A172 (cell line): ENCODE measurements at regions not wholly inside any gene's neighbourhood (a gene's known extent, or its start where the extent isn't known, plus 50 kb on each side); places are given as distances from the start of the nearest gene placed in this dataset.

Experiments used
- DNase-seq: peaks from one replicate; pipeline ENCODE4 v3.0.0-alpha.2; 2015; ENCODE audit warnings: low spot score

DNA sequence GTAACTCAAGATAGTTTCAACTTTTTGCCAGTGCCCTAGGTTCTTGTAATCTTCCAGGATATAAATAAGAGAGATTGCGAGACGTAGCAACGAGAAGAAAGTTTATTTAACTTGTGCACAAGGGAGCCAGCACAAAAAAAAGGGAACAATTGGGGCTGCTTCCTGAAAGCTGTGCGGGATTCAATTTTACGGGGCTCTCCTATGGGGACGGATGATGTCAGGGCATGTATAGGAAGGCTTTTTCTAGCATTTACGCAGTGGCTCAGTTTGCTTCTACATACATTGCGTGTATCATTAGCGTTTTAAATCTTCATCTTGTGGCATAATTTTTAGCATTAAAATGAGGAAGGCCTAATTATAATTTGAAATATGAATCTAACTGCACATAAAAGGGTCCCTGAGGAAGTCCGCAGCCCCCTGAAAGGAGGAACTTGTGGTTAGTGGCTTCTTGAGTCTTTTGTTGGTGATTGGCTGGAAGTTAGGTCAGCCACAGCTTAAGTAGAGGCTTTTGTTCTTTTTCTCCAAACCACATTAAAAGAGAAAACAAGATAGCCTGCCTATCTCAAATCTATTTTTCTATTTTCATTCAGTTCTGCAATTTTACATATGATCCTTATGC is 668.2 kb upstream of the NDST4 start:
- DNase-seq: no peak

DNA sequence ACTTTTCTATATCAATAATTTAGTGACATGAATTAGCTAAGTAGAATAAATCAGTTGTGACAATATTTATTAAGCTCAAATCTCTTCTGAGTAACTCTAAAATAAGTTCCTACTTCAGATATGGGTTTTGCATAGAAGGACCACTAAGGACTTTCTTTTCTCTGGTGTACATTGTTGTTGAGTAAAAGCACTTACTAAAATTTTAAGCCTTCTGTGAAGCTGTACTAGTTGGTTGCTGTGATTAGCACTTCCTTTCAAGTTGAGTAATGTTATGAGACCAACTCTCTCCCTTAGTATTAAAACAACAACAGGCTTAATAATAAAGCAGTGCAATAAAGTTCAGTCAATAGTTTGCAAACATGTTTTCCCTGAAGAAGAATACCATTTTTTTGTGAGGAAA is 667.4 kb upstream of the NDST4 start:
- no peak for DNase-seq

DNA sequence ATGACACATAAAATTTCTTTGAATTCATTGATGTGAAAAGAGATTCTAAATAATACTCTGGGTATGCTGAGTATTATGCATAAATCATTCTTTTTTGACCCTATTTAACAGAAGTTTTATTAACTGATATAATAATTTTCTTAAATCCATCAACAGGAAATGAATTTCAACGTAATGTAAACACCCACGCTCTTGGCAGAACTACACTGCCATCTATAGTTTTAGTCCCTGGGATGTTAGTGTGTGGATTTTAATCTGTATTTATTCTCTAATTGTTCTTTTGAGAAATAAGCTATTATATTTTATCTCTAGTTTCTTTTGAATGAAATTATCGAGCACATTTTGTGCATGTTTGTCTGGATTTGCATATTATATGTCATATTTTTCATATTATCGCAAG is 666.8 kb upstream of the NDST4 start:
- DNase-seq: no peak

DNA sequence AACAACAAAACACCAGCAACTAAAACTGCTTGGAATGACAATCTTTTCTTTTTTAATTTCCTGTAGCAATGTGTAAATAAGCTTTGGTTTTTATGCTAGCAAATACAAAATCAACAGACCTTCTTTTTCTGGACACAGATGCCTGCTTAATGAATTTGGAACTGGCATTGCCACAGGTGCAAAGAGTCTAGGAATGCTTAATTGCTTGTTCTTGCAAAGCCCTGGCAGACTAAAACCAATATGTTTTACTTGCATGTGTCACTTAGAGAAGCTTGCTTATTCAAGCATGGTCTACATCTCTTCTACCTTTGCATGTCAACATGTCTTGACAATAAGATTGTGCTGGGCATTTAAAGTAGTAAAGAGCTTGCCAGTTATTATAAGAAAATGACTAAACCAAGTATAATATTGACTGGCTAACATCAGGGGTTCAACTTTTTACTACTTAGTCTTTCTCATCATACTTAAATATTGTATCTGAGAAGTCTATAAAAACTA is 656.7 kb upstream of the NDST4 start:
- no peak for DNase-seq

DNA sequence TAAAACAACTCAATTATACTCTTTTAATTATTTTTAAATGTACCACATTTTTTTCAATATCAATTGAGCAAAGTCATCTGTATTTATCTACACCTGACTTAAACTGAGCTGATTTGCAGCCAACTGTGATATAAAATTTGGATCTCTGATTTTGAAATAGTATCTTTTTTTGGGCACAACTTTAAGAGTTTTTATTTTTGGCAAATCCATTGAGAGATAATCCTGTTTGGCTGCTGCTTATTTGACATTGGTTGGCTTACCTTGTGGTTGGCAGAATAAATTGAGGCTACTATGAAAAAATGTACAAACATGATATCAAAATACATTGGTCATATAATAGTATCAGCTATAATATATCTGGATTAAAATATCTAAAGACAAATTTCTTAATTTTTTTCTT is 656.0 kb upstream of the NDST4 start:
- no peak for DNase-seq

DNA sequence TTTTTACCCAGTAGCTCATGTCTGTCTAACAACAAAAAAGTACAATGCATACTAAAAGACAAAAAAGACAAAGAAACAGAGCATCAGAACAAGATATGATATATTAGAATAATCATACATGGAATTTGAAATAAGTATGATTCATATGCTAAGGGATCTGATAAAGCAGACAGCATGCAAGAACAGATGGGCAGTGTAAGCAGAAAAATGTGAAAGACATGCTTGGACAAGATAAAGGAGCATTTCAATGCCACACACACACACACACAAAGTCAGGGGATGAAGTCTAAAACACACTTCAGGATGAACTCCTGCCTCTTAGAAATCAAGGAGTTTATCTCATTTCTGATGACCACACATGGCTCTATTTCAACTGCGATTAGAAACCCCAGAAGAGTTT is 649.6 kb upstream of the NDST4 start:
- DNase-seq: no peak

DNA sequence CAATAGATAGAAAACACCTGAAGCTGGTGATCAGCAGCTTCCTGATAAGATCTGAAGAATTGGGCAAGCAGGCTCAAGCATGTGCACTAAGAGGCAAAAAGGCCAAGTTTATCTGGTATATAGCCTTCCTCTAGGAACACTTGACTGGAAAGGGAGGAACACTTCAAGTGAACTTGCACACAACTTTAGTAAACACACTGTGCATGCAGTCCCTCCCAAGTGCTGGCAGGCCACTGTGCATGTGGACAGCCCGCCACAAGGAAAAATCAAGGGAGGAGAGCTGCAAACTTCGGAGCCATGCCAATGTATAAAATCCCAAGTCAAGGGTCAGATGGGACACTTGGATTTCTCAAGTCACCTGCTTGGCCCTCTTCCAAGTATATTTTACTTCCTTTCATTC is 645.8 kb upstream of the NDST4 start:
- DNase-seq: no peak

DNA sequence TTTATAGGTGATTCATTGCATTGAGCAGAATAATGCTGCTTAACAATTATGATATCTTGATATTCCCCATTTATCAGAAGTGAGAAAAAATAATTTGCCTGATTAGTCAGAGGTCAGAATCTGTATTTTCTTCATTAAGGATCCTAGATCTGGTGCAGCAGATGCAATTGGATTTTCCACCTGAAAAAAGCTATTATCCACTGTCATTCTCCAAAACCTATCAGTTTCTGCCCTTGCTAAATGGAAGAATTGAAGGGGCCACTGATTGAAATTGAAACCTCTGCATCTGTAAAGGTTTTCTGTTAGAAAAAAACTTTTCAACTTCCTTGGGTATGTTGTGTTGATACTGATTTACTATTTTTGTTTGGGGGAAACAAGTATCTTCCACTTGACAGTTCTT is 636.0 kb upstream of the NDST4 start:
- no peak for DNase-seq

DNA sequence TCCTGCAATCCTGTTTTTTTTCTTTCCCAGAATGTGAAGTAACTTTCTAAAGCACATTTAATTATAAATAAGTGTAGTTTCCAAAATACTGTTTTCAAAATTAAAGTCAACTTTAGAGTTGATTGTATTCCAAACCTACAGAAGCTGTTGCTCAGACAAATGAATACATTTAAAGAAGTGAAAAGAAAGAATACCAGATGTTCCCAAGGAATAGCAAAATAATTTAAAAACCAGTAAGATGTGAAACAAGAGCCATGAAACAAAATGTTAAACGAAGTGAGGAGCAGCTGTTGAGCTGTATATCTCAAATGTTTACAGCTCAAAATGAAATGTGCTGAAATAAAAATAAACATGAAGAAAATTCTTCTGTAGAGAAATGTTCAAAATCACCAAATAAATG is 627.4 kb upstream of the NDST4 start:
- DNase-seq: no peak

DNA sequence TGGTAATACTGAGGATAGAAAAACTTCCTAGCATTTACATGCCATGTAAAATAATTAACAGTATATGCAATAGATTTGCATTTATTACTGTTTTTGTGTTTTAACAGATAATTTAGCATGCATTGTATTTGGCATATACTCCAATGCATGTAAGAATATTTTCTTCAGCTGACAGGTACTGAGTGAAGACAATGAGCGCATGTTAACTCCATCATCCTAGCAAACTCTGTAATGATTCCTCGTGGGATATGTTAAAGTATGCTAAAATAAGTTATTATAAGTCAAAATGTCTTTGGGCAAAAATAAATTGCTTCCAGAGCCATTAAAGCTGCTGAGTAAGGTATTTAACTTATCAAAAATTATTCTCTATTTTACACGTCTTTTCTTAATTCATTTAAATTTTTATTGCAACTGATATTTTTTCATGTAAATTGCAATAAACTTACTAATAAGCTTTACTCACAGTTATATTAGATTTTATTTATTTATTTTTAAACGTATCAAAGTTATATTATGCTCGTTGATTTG is 616.4 kb upstream of the NDST4 start:
- DNase-seq: no peak

DNA sequence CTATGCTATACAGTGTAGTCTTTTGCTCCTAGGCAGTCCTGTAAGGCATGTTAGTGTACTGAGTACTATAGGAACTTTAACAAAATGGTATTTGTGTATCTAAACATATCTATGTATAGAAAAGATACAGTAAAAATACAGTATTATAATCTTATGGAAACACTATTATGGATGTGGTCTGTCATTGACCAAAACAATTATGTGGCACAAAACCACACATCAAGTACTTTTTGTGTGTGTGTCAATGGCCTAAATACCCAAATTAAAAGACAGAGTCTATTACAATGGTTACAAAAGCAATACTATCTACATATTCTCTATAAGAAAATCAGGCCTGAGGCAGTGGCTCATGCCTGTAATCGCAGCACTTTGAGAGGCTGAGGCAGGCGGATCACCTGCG is 610.2 kb upstream of the NDST4 start:
- no peak for DNase-seq

DNA sequence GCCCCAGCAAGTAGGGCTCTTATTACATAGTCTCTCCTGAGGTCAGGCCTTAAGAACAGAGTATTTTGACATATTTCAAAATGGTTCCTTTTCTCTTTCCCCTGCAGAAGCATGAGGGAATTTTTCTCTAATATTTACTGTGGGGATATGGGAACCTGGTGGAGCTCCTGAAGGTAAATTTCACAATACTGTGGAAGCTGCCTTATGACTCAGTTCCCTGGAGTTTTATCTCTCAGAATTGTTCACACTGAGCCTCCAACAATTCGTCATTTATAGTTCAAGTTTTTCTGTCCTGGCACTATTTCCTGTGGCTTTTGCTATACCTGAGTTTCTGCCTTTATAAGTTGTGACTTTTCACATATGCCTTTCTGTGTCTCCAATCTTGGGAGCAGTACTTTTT is 607.2 kb upstream of the NDST4 start:
- peak; percentile 16 for DNase-seq

DNA sequence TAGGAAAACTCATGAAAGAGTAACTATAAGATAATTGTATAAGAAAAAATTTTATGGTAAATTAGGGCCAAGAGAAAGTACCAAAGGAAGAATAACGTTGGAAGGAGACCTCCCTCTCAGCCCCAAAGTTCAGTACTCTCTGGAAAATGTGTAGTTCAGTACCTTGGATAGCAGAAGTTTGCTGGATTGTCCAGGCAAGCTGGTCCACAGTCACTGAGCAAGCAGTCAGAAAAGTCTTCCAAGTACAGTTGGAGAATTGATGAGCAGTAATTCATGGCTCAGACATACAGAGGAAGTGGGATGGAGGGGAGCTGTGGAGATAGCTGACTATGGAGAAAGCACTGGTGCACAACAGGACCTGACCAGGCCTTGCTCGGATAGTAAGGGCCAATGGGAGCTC is 598.2 kb upstream of the NDST4 start:
- peak; percentile 10 for DNase-seq

DNA sequence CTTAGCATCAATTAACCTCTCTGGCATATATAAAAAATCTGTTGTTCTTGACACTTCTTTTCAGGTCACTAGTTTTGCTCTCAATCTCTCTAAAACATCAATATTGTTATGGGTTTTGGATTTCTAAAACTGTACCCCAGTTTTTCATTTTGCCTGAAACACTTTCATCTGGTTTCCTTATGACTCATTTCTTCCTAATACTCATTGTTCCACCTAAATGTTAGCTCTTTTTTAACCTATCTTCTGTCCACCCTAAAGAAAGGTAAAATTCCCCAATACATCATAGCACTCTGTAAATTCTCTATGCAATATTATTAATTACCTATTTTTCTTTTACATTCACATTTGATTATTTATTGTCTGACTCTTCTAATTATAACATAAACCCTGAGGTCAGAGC is 575.5 kb upstream of the NDST4 start:
- no peak for DNase-seq

DNA sequence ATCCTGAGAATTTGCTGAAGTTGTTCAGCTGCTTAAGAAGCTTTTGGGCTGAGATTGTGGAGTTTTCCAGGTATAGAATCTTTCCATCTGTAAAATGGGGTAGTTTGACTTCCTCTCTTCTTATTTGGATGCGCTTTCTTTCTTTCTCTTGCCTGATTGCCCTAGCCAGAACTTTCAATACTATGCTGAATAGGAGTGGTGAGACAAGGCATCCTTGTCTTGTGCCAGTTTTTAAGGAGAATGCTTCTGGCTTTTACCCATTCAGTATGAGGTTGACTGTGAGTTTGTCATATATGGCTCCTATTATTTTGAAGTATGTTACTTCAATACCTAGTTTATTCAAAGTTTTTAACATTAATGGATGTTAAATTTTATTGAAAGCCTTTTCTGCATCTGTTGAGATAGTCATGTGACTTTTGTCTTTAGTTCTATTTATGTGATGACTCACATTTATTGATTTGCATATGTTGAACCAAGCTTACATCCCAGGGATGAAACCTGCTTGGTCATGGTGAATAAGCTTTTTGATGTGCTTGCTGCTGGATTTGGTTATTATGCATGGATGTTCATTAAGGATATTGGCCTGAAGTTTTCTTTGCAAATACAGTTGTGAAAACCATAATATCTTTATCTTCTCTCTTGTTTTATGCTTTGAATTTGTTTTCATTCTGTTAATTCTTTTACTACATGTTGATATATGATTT is 573.8 kb upstream of the NDST4 start:
- DNase-seq: peak; percentile 5

DNA sequence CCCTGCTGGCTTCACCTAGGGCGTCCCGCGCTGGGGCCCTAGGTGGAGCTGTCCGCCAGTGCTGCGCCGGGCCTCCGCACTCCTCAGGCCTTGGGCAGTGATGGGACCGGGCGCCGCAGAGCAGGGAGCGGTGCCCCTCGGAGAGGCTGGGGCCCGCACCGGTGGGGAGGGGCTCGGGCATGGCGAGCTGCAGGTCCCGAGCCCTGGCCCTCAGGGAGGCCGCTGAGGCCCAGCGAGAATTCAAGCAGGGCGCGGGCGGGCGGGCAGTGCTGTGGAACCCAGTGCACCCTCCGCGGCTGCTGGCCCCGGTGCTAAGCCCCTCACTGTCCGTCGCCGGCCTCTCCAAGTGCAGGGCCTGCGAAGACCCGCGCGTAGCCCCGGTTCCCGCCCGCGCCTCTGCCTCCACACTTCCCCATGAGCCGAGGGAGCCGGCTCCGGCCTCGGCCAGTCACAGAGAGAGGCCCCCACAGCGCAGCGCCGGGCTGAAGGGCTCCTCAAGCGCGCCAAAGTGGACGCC is 565.1 kb upstream of the NDST4 start:
- DNase-seq: no peak

DNA sequence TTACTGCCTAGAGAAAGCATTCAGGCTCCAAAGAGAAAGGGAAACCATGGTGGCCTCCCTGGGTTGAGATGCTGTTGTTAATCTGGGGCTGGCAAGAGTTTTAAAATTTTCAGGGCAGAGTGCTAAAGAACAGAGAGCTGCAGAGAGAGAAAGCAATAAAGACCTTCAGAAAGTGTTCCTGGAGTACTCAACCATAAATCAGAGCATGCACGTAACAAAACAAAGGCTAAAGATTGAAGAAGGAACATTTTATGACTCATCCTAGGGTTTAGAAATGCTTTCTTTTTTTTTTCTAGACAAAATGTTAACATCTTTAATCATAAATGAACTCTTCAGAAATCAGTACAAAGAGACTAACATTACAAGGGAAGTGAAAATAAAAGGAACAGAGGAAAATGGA is 562.3 kb upstream of the NDST4 start:
- peak; percentile 45 for DNase-seq

DNA sequence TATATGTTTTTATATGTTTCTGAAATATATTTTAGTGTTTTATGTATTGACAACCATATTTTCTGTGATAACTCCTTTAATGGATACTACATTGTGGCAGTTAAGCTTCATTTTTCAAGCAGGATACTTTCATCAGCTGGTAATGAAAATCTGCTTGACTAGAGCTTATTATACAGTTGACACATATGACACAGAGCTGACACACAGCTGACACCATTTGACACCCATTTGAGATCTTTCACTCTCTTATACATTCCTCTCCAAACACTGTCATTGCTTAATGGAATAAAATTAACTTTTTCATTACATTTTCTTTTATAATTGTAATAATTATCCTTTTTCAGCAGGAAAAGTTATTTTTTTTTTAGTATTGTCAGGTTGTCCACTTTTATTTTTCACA is 561.1 kb upstream of the NDST4 start:
- DNase-seq: no peak

DNA sequence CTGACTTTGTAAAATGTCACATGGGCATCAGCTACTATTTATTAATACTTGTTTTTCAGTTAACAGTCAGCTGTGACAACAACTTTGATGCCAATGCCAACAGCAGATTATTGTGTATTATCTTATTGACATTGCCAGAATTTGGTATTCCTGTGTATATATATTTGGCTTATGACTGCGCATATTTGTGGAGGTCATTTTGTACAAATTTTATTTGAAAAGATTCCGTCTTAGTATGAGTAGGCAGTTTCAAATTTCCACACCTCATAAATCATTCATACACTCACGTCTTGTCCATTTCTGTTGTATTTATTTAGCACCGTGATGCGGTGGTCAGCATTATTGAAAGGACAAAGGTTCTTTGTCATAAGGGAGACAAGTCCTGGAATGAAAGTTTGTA is 558.2 kb upstream of the NDST4 start:
- DNase-seq: no peak

DNA sequence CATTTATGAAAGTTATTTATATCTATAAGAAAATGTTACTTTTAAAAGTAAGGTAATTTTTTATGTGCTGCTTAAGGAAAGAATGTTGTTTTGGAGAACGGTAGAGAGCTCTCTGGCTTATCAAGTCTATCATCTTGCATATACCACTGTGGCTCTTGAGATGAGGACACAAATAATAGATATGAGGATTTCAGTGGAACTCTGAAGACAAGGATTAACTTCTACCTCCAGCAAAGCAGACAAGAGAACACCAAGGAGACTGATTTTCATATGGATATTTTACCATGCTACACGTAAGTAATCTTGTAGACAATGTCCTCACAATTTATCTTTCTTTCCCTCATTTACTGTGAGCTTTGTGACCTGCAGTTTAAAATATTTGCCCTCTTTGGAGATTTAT is 557.5 kb upstream of the NDST4 start:
- no peak for DNase-seq

DNA sequence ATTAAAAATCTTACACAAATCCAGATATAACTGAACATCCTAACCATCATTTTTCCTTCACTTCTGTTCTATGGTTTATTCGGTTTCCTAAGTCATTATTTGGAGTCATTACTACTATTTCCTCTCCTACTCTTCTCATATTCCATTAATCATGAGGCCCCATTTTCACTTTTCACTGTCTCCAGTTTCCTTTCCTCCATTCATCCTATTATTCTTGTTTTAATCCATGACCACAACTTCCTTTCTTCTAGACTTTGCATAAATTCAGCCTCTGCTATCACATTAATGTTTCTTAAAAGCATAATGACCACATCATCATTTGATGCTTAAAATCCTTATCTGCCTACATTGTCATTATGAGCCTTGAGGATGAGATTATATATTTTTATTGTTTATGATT is 555.0 kb upstream of the NDST4 start:
- no peak for DNase-seq

DNA sequence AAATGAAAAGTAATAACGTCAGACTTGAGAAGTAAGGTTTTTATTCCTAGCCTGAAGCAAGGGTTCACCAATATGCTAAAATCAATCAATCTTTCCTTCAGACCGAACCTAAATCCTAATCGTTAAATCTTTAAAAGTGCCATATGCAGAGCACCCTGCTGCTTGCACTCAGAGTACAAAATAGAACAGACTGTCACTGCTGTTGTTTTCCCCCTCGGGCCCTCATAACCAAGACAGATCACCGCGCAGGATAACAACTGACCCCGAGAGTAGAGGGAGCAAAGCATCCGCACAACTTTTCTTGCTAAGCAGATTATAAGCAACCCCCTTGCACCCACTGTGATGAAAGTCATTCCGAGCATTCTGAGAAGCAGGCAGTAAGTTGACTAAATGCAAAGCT is 550.9 kb upstream of the NDST4 start:
- no peak for DNase-seq

DNA sequence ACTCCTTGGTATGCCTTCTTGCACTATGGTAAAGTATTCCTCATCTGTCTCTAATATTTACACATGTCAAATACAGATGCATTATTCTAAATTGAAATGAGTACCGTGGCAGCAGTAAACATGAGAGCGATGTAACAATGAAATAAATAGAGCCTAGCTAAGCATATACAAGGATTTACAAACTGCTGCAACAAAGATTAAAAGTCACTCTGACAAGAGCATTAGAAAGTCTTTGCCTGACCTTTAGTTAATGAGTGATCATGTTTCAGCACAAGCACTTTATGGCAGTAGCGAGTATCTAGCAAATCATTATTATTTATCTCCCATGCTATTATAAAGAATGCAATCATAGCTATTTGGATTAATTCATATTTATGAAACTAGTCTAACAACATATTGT is 547.0 kb upstream of the NDST4 start:
- no peak for DNase-seq
